GM23338 (cell line): ENCODE measurements at regions not wholly inside any gene's neighbourhood (a gene's known extent, or its start where the extent isn't known, plus 50 kb on each side); places are given as distances from the start of the nearest gene placed in this dataset.

ENCODE experiments used
- ATAC-seq: fragments of 200-7000 bp; cut with Tn5 transposase; 3 replicates; pipeline ENCODE4 v1.9.1; 2020
- DNase-seq: peaks from one replicate; pipeline ENCODE4 v3.0.0-alpha.2; 2015; ENCODE audit warnings: low spot score
- H2AFZ ChIP-seq: fragments of 200-600 bp; sonication (generic); 2 replicates; pipeline ENCODE4 v1.8.0; 2016; ENCODE audit warnings: antibody characterized with exemption, mild to moderate bottlenecking, moderate library complexity
- H3F3A ChIP-seq: fragments of 200-600 bp; sonication (generic); replicated peaks from 2 replicates; pipeline ENCODE4 v1.8.0; 2017; ENCODE audit warnings: antibody characterized with exemption, mixed run types, low read depth
- H3K27ac ChIP-seq: fragments of 200-600 bp; sonication (generic); 2 replicates; pipeline ENCODE4 v1.6.1; 2016; ENCODE audit warnings: low read depth
- H3K27me3 ChIP-seq: fragments of 200-600 bp; sonication (generic); 2 replicates; pipeline ENCODE4 v1.8.0; 2016; ENCODE audit warnings: mild to moderate bottlenecking, mixed run types, moderate library complexity; ENCODE audit not compliant: insufficient read depth
- H3K36me3 ChIP-seq: fragments of 200-600 bp; sonication (generic); 2 replicates; pipeline ENCODE4 v1.8.0; 2016; ENCODE audit warnings: mild to moderate bottlenecking; ENCODE audit not compliant: insufficient read depth
- H3K4me1 ChIP-seq: fragments of 200-600 bp; sonication (generic); 2 replicates; pipeline ENCODE4 v1.8.0; 2016; ENCODE audit warnings: mild to moderate bottlenecking, moderate library complexity; ENCODE audit not compliant: insufficient read depth
- H3K4me2 ChIP-seq: fragments of 200-600 bp; sonication (generic); 2 replicates; pipeline ENCODE4 v1.7.1; 2017; ENCODE audit warnings: mixed run types
- H3K4me3 ChIP-seq: fragments of 200-600 bp; sonication (generic); 2 replicates; pipeline ENCODE4 v1.6.1; 2016; ENCODE audit warnings: mixed run types
- H3K79me2 ChIP-seq: fragments of 200-600 bp; sonication (generic); replicated peaks from 2 replicates; pipeline ENCODE4 v1.8.0; 2017; ENCODE audit warnings: mild to moderate bottlenecking; ENCODE audit not compliant: insufficient read depth
- H3K9me2 ChIP-seq: fragments of 200-600 bp; sonication (generic); 2 replicates; pipeline ENCODE4 v1.8.0; 2017; ENCODE audit not compliant: insufficient read depth
- H4K20me1 ChIP-seq: fragments of 200-600 bp; sonication (generic); replicated peaks from 2 replicates; pipeline ENCODE4 v1.8.0; 2017; ENCODE audit warnings: mild to moderate bottlenecking; ENCODE audit not compliant: insufficient read depth
- H3K27ac Mint-ChIP-seq: 2 replicates; pipeline ENCODE4 v1.8.0; 2020; ENCODE audit warnings: inconsistent platforms, mild to moderate bottlenecking, moderate library complexity, mixed read lengths
- H3K27me3 Mint-ChIP-seq: 3 replicates; pipeline ENCODE4 v1.8.0; 2022; ENCODE audit warnings: low read depth, mild to moderate bottlenecking, moderate library complexity, mixed read lengths, inconsistent platforms; ENCODE audit not compliant: insufficient read depth, poor library complexity
- H3K36me3 Mint-ChIP-seq: 3 replicates; pipeline ENCODE4 v1.8.0; 2021; ENCODE audit warnings: low read depth, mild to moderate bottlenecking, inconsistent platforms, moderate library complexity, mixed read lengths
- H3K4me1 Mint-ChIP-seq: 3 replicates; pipeline ENCODE4 v1.8.0; 2020; ENCODE audit warnings: mild to moderate bottlenecking, inconsistent platforms, mixed read lengths
- H3K4me3 Mint-ChIP-seq: 3 replicates; pipeline ENCODE4 v1.8.0; 2021; ENCODE audit warnings: moderate library complexity, mild to moderate bottlenecking, inconsistent platforms, mixed read lengths
- H3K9me3 Mint-ChIP-seq: 3 replicates; pipeline ENCODE4 v1.8.0; 2020; ENCODE audit warnings: moderate library complexity, mild to moderate bottlenecking, inconsistent platforms, mixed read lengths
- CREB1 ChIP-seq: fragments of 250-450 bp; sonication (Bioruptor Pico); IDR thresholded peaks from 2 replicates; pipeline ENCODE4 v1.5.0; 2020; ENCODE audit warnings: low read depth, mild to moderate bottlenecking, moderate library complexity
- EZH2 ChIP-seq: fragments of 200-600 bp; sonication (generic); IDR thresholded peaks from one replicate; pipeline ENCODE4 v1.8.0; 2017; ENCODE audit warnings: antibody characterized with exemption, mild to moderate bottlenecking, low read depth; ENCODE audit not compliant: unreplicated experiment
- EZH2phosphoT487 ChIP-seq: fragments of 200-600 bp; sonication (generic); IDR thresholded peaks from one replicate; pipeline ENCODE4 v1.8.1; 2018; ENCODE audit warnings: antibody characterized with exemption; ENCODE audit not compliant: unreplicated experiment
- JUNB ChIP-seq: IDR thresholded peaks from one replicate; pipeline ENCODE4 v1.6.1; 2016; ENCODE audit warnings: antibody characterized with exemption; ENCODE audit not compliant: unreplicated experiment
- NANOG ChIP-seq: IDR thresholded peaks from 2 replicates; pipeline ENCODE4 v1.6.1; 2016; ENCODE audit warnings: antibody characterized with exemption, borderline replicate concordance
- POLR2AphosphoS5 ChIP-seq: IDR thresholded peaks from 2 replicates; pipeline ENCODE4 v1.6.1; 2016; ENCODE audit warnings: antibody characterized with exemption, low read depth
- STAT1 ChIP-seq: IDR thresholded peaks from one replicate; pipeline ENCODE4 v1.6.1; 2016; ENCODE audit warnings: antibody characterized with exemption; ENCODE audit not compliant: unreplicated experiment
- ZNF114 ChIP-seq: fragments of 250-450 bp; sonication (Bioruptor Pico); IDR thresholded peaks from 2 replicates; pipeline ENCODE4 v1.5.0; 2020; ENCODE audit warnings: mild to moderate bottlenecking, moderate library complexity
- ZNF331 ChIP-seq: fragments of 250-450 bp; sonication (Bioruptor Pico); IDR thresholded peaks from 2 replicates; pipeline ENCODE4 v1.5.0; 2020; ENCODE audit warnings: low read depth, mild to moderate bottlenecking, moderate library complexity
- TF ChIP-seq, protein P1 (sequence below), 2 experiments: fragments of 200-600 bp in 1 of 2; sonication (generic) in 1 of 2; conservative IDR thresholded peaks; 2 replicates each; pipeline versions ENCODE4 v1.5.1 to v1.6.1; 2016 to 2017; ENCODE audit warnings: antibody characterized with exemption in 2 of 2, low read depth in 2 of 2, mild to moderate bottlenecking in 2 of 2, moderate library complexity in 1 of 2
- TF ChIP-seq, protein P2 (sequence below): fragments of 250-450 bp; sonication (Bioruptor Pico); IDR thresholded peaks from 2 replicates; pipeline ENCODE4 v1.5.0; 2020; ENCODE audit warnings: mild to moderate bottlenecking, moderate library complexity
- TF ChIP-seq, protein P3 (sequence below): IDR thresholded peaks from one replicate; pipeline ENCODE4 v1.6.1; 2018; ENCODE audit warnings: antibody characterized with exemption; ENCODE audit not compliant: unreplicated experiment
- TF ChIP-seq, protein P4 (sequence below): IDR thresholded peaks from 2 replicates; pipeline ENCODE4 v1.6.1; 2016; ENCODE audit warnings: antibody characterized with exemption

DNA sequence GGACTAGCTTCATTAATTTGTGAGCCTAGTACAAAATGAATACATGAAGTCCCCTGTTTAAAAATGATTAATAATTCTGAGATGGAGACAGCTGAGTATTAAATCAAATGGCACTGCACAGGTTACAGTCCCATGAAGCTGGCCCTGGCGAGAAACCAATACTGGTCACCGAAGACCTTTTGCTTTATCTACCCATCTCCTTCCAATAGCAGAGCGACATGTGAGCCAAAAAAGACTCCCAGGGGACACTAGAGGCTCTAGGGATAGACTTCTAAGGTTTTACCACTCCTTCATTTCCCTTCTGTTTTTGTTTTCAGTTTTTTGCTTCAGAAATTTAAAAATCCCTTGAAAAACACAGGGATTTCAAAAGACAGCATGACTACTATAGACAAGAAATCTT is 97.0 kb upstream of the CCSER1 start:
- H3K9me2 ChIP-seq: no peaks in the 10 kb centered on the region
- Mint-ChIP-seq H3K27ac (no peak overlapping the region), H3K9me3 (peaks cover 12% of the 10 kb centered on the region; the same call in 1 of the 3 replicates), H3K27me3 (no peaks in the 10 kb centered on the region), H3K4me1 (peaks cover 14% of the 10 kb centered on the region), H3K4me3 (no peak overlapping the region), H3K36me3 (peaks cover 4% of the 10 kb centered on the region; the same call in 1 of the 3 replicates)
- no peaks in the 10 kb centered on the region for H3K79me2 ChIP-seq
- H3K4me1 ChIP-seq: peaks cover 6% of the 10 kb centered on the region; the same call in 1 of the 2 replicates
- no peak for TF ChIP-seq NANOG
- no peak for TF ChIP-seq STAT1
- no peak for TF ChIP-seq EZH2phosphoT487
- TF ChIP-seq, protein P1, sequence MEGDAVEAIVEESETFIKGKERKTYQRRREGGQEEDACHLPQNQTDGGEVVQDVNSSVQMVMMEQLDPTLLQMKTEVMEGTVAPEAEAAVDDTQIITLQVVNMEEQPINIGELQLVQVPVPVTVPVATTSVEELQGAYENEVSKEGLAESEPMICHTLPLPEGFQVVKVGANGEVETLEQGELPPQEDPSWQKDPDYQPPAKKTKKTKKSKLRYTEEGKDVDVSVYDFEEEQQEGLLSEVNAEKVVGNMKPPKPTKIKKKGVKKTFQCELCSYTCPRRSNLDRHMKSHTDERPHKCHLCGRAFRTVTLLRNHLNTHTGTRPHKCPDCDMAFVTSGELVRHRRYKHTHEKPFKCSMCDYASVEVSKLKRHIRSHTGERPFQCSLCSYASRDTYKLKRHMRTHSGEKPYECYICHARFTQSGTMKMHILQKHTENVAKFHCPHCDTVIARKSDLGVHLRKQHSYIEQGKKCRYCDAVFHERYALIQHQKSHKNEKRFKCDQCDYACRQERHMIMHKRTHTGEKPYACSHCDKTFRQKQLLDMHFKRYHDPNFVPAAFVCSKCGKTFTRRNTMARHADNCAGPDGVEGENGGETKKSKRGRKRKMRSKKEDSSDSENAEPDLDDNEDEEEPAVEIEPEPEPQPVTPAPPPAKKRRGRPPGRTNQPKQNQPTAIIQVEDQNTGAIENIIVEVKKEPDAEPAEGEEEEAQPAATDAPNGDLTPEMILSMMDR (conservative IDR thresholded peaks at IDR 0.05; ENCODE audit: low read depth in 2 of 2): no peak
- no peak for TF ChIP-seq ZNF331
- TF ChIP-seq JUNB: no peak
- TF ChIP-seq, protein P2, sequence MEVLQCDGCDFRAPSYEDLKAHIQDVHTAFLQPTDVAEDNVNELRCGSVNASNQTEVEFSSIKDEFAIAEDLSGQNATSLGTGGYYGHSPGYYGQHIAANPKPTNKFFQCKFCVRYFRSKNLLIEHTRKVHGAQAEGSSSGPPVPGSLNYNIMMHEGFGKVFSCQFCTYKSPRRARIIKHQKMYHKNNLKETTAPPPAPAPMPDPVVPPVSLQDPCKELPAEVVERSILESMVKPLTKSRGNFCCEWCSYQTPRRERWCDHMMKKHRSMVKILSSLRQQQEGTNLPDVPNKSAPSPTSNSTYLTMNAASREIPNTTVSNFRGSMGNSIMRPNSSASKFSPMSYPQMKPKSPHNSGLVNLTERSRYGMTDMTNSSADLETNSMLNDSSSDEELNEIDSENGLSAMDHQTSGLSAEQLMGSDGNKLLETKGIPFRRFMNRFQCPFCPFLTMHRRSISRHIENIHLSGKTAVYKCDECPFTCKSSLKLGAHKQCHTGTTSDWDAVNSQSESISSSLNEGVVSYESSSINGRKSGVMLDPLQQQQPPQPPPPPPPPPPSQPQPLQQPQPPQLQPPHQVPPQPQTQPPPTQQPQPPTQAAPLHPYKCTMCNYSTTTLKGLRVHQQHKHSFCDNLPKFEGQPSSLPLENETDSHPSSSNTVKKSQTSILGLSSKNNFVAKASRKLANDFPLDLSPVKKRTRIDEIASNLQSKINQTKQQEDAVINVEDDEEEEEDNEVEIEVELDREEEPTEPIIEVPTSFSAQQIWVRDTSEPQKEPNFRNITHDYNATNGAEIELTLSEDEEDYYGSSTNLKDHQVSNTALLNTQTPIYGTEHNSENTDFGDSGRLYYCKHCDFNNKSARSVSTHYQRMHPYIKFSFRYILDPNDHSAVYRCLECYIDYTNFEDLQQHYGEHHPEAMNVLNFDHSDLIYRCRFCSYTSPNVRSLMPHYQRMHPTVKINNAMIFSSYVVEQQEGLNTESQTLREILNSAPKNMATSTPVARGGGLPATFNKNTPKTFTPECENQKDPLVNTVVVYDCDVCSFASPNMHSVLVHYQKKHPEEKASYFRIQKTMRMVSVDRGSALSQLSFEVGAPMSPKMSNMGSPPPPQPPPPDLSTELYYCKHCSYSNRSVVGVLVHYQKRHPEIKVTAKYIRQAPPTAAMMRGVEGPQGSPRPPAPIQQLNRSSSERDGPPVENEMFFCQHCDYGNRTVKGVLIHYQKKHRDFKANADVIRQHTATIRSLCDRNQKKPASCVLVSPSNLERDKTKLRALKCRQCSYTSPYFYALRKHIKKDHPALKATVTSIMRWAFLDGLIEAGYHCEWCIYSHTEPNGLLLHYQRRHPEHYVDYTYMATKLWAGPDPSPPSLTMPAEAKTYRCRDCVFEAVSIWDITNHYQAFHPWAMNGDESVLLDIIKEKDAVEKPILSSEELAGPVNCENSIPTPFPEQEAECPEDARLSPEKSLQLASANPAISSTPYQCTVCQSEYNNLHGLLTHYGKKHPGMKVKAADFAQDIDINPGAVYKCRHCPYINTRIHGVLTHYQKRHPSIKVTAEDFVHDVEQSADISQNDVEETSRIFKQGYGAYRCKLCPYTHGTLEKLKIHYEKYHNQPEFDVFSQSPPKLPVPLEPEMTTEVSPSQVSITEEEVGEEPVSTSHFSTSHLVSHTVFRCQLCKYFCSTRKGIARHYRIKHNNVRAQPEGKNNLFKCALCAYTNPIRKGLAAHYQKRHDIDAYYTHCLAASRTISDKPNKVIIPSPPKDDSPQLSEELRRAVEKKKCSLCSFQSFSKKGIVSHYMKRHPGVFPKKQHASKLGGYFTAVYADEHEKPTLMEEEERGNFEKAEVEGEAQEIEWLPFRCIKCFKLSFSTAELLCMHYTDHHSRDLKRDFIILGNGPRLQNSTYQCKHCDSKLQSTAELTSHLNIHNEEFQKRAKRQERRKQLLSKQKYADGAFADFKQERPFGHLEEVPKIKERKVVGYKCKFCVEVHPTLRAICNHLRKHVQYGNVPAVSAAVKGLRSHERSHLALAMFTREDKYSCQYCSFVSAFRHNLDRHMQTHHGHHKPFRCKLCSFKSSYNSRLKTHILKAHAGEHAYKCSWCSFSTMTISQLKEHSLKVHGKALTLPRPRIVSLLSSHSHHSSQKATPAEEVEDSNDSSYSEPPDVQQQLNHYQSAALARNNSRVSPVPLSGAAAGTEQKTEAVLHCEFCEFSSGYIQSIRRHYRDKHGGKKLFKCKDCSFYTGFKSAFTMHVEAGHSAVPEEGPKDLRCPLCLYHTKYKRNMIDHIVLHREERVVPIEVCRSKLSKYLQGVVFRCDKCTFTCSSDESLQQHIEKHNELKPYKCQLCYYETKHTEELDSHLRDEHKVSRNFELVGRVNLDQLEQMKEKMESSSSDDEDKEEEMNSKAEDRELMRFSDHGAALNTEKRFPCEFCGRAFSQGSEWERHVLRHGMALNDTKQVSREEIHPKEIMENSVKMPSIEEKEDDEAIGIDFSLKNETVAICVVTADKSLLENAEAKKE (CRISPR knock-in tag): no peak
- no peak for TF ChIP-seq POLR2AphosphoS5
- TF ChIP-seq, protein P3, sequence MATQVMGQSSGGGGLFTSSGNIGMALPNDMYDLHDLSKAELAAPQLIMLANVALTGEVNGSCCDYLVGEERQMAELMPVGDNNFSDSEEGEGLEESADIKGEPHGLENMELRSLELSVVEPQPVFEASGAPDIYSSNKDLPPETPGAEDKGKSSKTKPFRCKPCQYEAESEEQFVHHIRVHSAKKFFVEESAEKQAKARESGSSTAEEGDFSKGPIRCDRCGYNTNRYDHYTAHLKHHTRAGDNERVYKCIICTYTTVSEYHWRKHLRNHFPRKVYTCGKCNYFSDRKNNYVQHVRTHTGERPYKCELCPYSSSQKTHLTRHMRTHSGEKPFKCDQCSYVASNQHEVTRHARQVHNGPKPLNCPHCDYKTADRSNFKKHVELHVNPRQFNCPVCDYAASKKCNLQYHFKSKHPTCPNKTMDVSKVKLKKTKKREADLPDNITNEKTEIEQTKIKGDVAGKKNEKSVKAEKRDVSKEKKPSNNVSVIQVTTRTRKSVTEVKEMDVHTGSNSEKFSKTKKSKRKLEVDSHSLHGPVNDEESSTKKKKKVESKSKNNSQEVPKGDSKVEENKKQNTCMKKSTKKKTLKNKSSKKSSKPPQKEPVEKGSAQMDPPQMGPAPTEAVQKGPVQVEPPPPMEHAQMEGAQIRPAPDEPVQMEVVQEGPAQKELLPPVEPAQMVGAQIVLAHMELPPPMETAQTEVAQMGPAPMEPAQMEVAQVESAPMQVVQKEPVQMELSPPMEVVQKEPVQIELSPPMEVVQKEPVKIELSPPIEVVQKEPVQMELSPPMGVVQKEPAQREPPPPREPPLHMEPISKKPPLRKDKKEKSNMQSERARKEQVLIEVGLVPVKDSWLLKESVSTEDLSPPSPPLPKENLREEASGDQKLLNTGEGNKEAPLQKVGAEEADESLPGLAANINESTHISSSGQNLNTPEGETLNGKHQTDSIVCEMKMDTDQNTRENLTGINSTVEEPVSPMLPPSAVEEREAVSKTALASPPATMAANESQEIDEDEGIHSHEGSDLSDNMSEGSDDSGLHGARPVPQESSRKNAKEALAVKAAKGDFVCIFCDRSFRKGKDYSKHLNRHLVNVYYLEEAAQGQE: no peak
- TF ChIP-seq, protein P4, sequence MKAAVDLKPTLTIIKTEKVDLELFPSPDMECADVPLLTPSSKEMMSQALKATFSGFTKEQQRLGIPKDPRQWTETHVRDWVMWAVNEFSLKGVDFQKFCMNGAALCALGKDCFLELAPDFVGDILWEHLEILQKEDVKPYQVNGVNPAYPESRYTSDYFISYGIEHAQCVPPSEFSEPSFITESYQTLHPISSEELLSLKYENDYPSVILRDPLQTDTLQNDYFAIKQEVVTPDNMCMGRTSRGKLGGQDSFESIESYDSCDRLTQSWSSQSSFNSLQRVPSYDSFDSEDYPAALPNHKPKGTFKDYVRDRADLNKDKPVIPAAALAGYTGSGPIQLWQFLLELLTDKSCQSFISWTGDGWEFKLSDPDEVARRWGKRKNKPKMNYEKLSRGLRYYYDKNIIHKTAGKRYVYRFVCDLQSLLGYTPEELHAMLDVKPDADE: no peak
- TF ChIP-seq ZNF114 (CRISPR knock-in tag): no peak
- no peak for TF ChIP-seq CREB1
- no peak for TF ChIP-seq EZH2
- no peak overlapping the region for H3K4me3 ChIP-seq
- H3K27me3 ChIP-seq: no peaks in the 10 kb centered on the region
- DNase-seq (no peak), ATAC-seq (no peak)
- H3F3A ChIP-seq: no peaks in the 10 kb centered on the region
- H2AFZ ChIP-seq: 0 out of 2 replicates have a peak overlapping the region, but pooled peaks have one; percentile 3
- no peaks in the 10 kb centered on the region for H3K36me3 ChIP-seq
- no peak overlapping the region for H3K4me2 ChIP-seq
- H4K20me1 ChIP-seq: no peaks in the 10 kb centered on the region
- H3K27ac ChIP-seq: no peak overlapping the region
